NB4 (cell line): ENCODE measurements at regions not wholly inside any gene's neighbourhood (a gene's known extent, or its start where the extent isn't known, plus 50 kb on each side); places are given as distances from the start of the nearest gene placed in this dataset.
A peak's percentile ranks its signal among the peaks of the same experiment; 100 is the strongest.

Source experiments
- DNase-seq: peaks from one replicate; pipeline ENCODE4 v3.0.0; 2010; ENCODE audit warnings: low read depth
- H3K4me3 ChIP-seq: one replicate; pipeline ENCODE4 v1.5.1; 2011; ENCODE audit warnings: mild to moderate bottlenecking, low read depth, low read length, moderate library complexity
- CTCF ChIP-seq: IDR thresholded peaks from one replicate; pipeline ENCODE4 v1.5.1; 2012; ENCODE audit warnings: low read depth, low read length
- MYC ChIP-seq: IDR thresholded peaks from 2 replicates; pipeline ENCODE4 v1.6.1; 2011; ENCODE audit warnings: low read depth, low read length
- POLR2A ChIP-seq: IDR thresholded peaks from 2 replicates; pipeline ENCODE4 v1.6.1; 2011; ENCODE audit warnings: mild to moderate bottlenecking; ENCODE audit not compliant: insufficient read length; ENCODE audit errors: extremely low read depth
- TF ChIP-seq, protein P1 (sequence below): IDR thresholded peaks from 2 replicates; pipeline ENCODE4 v1.6.1; 2011; ENCODE audit warnings: low read depth, low read length

- H3K4me3 ChIP-seq, result no peak overlapping the region
- no peak for TF ChIP-seq CTCF
- TF ChIP-seq POLR2A, result no peak
- no peak for TF ChIP-seq MYC
- TF ChIP-seq, protein P1, sequence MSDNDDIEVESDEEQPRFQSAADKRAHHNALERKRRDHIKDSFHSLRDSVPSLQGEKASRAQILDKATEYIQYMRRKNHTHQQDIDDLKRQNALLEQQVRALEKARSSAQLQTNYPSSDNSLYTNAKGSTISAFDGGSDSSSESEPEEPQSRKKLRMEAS, result no peak
- no peak for DNase-seq
These were observed 138.1 kb downstream of the YIPF5 start for GRCh38 chr5:144032375-144032774.

- TF ChIP-seq POLR2A (no peak), CTCF (no peak), MYC (no peak)
- TF ChIP-seq, protein P1, result no peak
- no peak overlapping the region for H3K4me3 ChIP-seq
- DNase-seq, result no peak
These were observed 137.0 kb downstream of the YIPF5 start for GRCh38 chr5:144033486-144033885.

GRCh38 chr5:144035046-144035740, 135.3 kb downstream of the YIPF5 start:
- TF ChIP-seq POLR2A, result no peak
- no peak for TF ChIP-seq MYC
- TF ChIP-seq CTCF, result no peak
- TF ChIP-seq, protein P1, result no peak
- no peak overlapping the region for H3K4me3 ChIP-seq
- DNase-seq, result peak; percentile 11

GRCh38 chr5:144036476-144036875, 134.0 kb downstream of the YIPF5 start:
- TF ChIP-seq POLR2A, result no peak
- TF ChIP-seq MYC, result no peak
- TF ChIP-seq CTCF, result no peak
- TF ChIP-seq, protein P1, result no peak
- no peak for DNase-seq
- H3K4me3 ChIP-seq, result no peak overlapping the region

- no peak overlapping the region for H3K4me3 ChIP-seq
- no peak for DNase-seq
- TF ChIP-seq MYC, result no peak
- TF ChIP-seq, protein P1, result no peak
- TF ChIP-seq CTCF, result no peak
- TF ChIP-seq POLR2A, result no peak
These were observed 129.7 kb downstream of the YIPF5 start for GRCh38 chr5:144040615-144041305.
